ENCODE measurements at regions not wholly inside any gene's neighbourhood (a gene's known extent, or its start where the extent isn't known, plus 50 kb on each side); places are given as distances from the start of the nearest gene placed in this dataset.

- H4K91ac ChIP-seq (replicated peaks; ENCODE audit: insufficient read length, low read length): no peak overlapping the region
- FAIRE-seq: no peak
- no peak overlapping the region for H3K9ac ChIP-seq (replicated peaks in 1 of 4; ENCODE audit: extremely low read depth in 1 of 4, low read depth in 3 of 4, low read length in 3 of 4)
- no peak for TF ChIP-seq TCF12 (IDR thresholded peaks at IDR 0.05; ENCODE audit: low read depth, low read length)
- TF ChIP-seq CEBPB (IDR thresholded peaks at IDR 0.05; ENCODE audit: low read depth, low read length): no peak
- TF ChIP-seq CTBP2 (IDR thresholded peaks at IDR 0.05; ENCODE audit: borderline replicate concordance, insufficient read depth, insufficient read length, low read length): no peak
- no peak for TF ChIP-seq SP1 (IDR thresholded peaks at IDR 0.05; ENCODE audit: low read depth, low read length)
- TF ChIP-seq HDAC6 (IDR thresholded peaks at IDR 0.05; ENCODE audit: low read depth, low read length): no peak
- TF ChIP-seq KDM5A (IDR thresholded peaks at IDR 0.05; ENCODE audit: low read length): no peak
- TF ChIP-seq SIN3A (conservative IDR thresholded peaks at IDR 0.05 in 1 of 2, IDR thresholded peaks at IDR 0.05 in 1 of 2; ENCODE audit: low read depth in 1 of 2, low read length in 2 of 2): no peak
- TF ChIP-seq TAF1 (IDR thresholded peaks at IDR 0.05; ENCODE audit: low read depth, low read length): no peak
- no peak for TF ChIP-seq RAD21 (IDR thresholded peaks at IDR 0.05 in 1 of 2, conservative IDR thresholded peaks at IDR 0.05 in 1 of 2; ENCODE audit: low read depth in 2 of 2, low read length in 2 of 2)
- TF ChIP-seq GABPA (IDR thresholded peaks at IDR 0.05; ENCODE audit: borderline replicate concordance, insufficient read depth, low read length): no peak
- no peak for TF ChIP-seq KDM4A (IDR thresholded peaks at IDR 0.05; ENCODE audit: low read depth, low read length, severe bottlenecking)
- TF ChIP-seq YY1 (IDR thresholded peaks at IDR 0.05; ENCODE audit: low read depth, low read length): no peak
- no peak for TF ChIP-seq NANOG (IDR thresholded peaks at IDR 0.05; ENCODE audit: insufficient read depth, low read depth, low read length, poor library complexity, severe bottlenecking)
- TF ChIP-seq MAX (IDR thresholded peaks at IDR 0.05): no peak
Observed at GRCh38 chr5:169471021-169471420, 112.6 kb upstream of the SPDL1 start.

More at GRCh38 chr5:169471021-169471420, 112.6 kb upstream of the SPDL1 start:
- H3K4me3 ChIP-seq (ENCODE audit: extremely low read depth in 1 of 4, insufficient read depth in 2 of 4, low read depth in 3 of 4, low read length in 4 of 4): no peak overlapping the region
- H2BK15ac ChIP-seq (ENCODE audit: low read length): no peak overlapping the region
- no peak overlapping the region for H3K18ac ChIP-seq (ENCODE audit: extremely low read depth, low read length)
- H2BK12ac ChIP-seq (ENCODE audit: low read depth, low read length): no peak overlapping the region
- no peak overlapping the region for H3K56ac ChIP-seq (replicated peaks; ENCODE audit: insufficient read length, low read depth, low read length)
- no peak overlapping the region for H2BK120ac ChIP-seq (replicated peaks; ENCODE audit: low read depth, low read length)
- H3K4me2 ChIP-seq (ENCODE audit: insufficient read depth in 1 of 2, low read depth in 2 of 2, low read length in 2 of 2): no peak overlapping the region
- H3K27me3 ChIP-seq (replicated peaks in 1 of 4; ENCODE audit: control insufficient read depth in 3 of 4, extremely low read depth in 1 of 4, insufficient read depth in 3 of 4, low read length in 3 of 4): peaks cover 0 to 10% (median 3%) of the 10 kb centered on the region in 4 experiments; a peak in 3 of 7 replicates
- no peaks in the 10 kb centered on the region for H3K79me2 ChIP-seq (ENCODE audit: control insufficient read depth in 1 of 2, insufficient read depth in 2 of 2, low read length in 2 of 2)
- H4K8ac ChIP-seq (ENCODE audit: extremely low read depth, insufficient read depth, low read length): no peak overlapping the region
- no peaks in the 10 kb centered on the region for H3K79me1 ChIP-seq (ENCODE audit: low read depth, low read length)
- H2AFZ ChIP-seq (ENCODE audit: low read length): no peak overlapping the region
- CTCF ChIA-PET (ENCODE audit: partially characterized antibody): no interaction called here
- no peak overlapping the region for H3K4ac ChIP-seq (replicated peaks; ENCODE audit: insufficient read length, low read depth, low read length)
- H4K5ac ChIP-seq (ENCODE audit: insufficient read length, low read depth, low read length): no peak overlapping the region
- no peak for DNase-seq (ENCODE audit: low read depth in 1 of 2, low spot score in 2 of 2)
- H3K14ac ChIP-seq (ENCODE audit: insufficient read length): no peak overlapping the region
- H2BK5ac ChIP-seq (ENCODE audit: low read depth, low read length): no peak overlapping the region
- H4K20me1 ChIP-seq (replicated peaks in 1 of 2; ENCODE audit: control insufficient read depth in 1 of 2, insufficient read depth in 2 of 2, low read length in 2 of 2): no peaks in the 10 kb centered on the region
- H3K9me3 ChIP-seq (ENCODE audit: insufficient read depth in 2 of 2, low read depth in 1 of 2, low read length in 1 of 2): peaks cover 0 to 2% of the 10 kb centered on the region in 2 experiments; a peak in 1 of 4 replicates
- no peak overlapping the region for H3K27ac ChIP-seq (ENCODE audit: low read depth, low read length)
- no peaks in the 10 kb centered on the region for H3K36me3 ChIP-seq (ENCODE audit: control insufficient read depth in 2 of 4, insufficient read depth in 4 of 4, low read length in 3 of 4)
- H2AK5ac ChIP-seq (ENCODE audit: low read depth, low read length): no peak overlapping the region
- H3K23me2 ChIP-seq (ENCODE audit: low read depth, low read length): no peaks in the 10 kb centered on the region
- 90% methylated on average over 4 of the region's 4 CpGs; no CpG with 5 or more reads in 1 of the 2 experiments for WGBS, 2 experiments (ENCODE audit: extremely low coverage in 1 of 2, insufficient coverage in 1 of 2, insufficient read length in 1 of 2, insufficient replicate concordance in 2 of 2, low coverage in 1 of 2, low lambda C conversion rate in 2 of 2, missing lambda C conversion rate in 1 of 2)
- H2BK20ac ChIP-seq (ENCODE audit: low read length): no peak overlapping the region
- no peak overlapping the region for H3K23ac ChIP-seq (ENCODE audit: insufficient read length)
- peaks cover 0 to 3% (median 1%) of the 10 kb centered on the region in 4 experiments; a peak in 1 of 7 replicates for H3K4me1 ChIP-seq (replicated peaks in 1 of 4; ENCODE audit: control insufficient read depth in 3 of 4, insufficient read depth in 4 of 4, low read length in 3 of 4)
- POLR2A ChIA-PET (ENCODE audit: partially characterized antibody): no interaction called here

All from H1 (cell line).